Ascending aorta (tissue), 2 donors: ENCODE measurements at regions not wholly inside any gene's neighbourhood (a gene's known extent, or its start where the extent isn't known, plus 50 kb on each side); places are given as distances from the start of the nearest gene placed in this dataset.

ENCODE experiments used
- DNase-seq, 2 donors: peaks; one replicate each; pipeline ENCODE4 v3.0.0-alpha.2; 2019; ENCODE audit warnings: low spot score in 2 of 2
- H3K27ac ChIP-seq, 2 donors: fragments of 200-600 bp; sonication (generic); one replicate each; pipeline ENCODE4 v1.5.1; 2016 to 2017; ENCODE audit warnings: mild to moderate bottlenecking in 1 of 2
- H3K27me3 ChIP-seq: fragments of 200-600 bp; sonication (generic); one replicate; pipeline ENCODE4 v1.5.1; 2017
- H3K36me3 ChIP-seq, 2 donors: fragments of 200-600 bp; sonication (generic); one replicate each; pipeline ENCODE4 v1.5.1; 2016
- H3K4me1 ChIP-seq, 2 donors: fragments of 200-600 bp; sonication (generic); one replicate each; pipeline ENCODE4 v1.5.1; 2016 to 2017; ENCODE audit warnings: mild to moderate bottlenecking in 1 of 2
- H3K4me3 ChIP-seq, 2 donors: fragments of 200-600 bp; sonication (generic); one replicate each; pipeline ENCODE4 v1.5.1; 2016 to 2017; ENCODE audit warnings: mild to moderate bottlenecking in 1 of 2
- H3K9me3 ChIP-seq, 2 donors: fragments of 200-600 bp; sonication (generic); one replicate each; pipeline ENCODE4 v1.5.1; 2016
- CTCF ChIP-seq, 3 experiments: fragments of 200-600 bp in 2 of 3; fragments of 450-650 bp in 1 of 3; sonication (generic) in 2 of 3; IDR thresholded peaks; one replicate each; pipeline ENCODE4 v1.5.1; 2016 to 2019; ENCODE audit warnings: antibody characterized with exemption in 3 of 3, mild to moderate bottlenecking in 1 of 3, moderate library complexity in 1 of 3
- intact Hi-C: fragments of 100-400 bp; cut with DNase I; formaldehyde crosslinking; loops from one replicate; pipeline ENCODE4 v1.15.1; 2023

- TF ChIP-seq CTCF (IDR thresholded peaks at IDR 0.05): no peak
- no peaks in the 10 kb centered on the region for H3K9me3 ChIP-seq
- intact Hi-C loops: no loop called here
- H3K4me1 ChIP-seq: no peaks in the 10 kb centered on the region
- H3K27ac ChIP-seq: no peak overlapping the region
- no peak for DNase-seq
- no peaks in the 10 kb centered on the region for H3K27me3 ChIP-seq
- no peak overlapping the region for H3K4me3 ChIP-seq
- no peaks in the 10 kb centered on the region for H3K36me3 ChIP-seq
Measured at GRCh38 chr13:106628936-106629659, 61.2 kb upstream of the ARGLU1 start.

GRCh38 chr13:106626473-106626872 is 58.5 kb upstream of the ARGLU1 start:
- no peak for TF ChIP-seq CTCF (IDR thresholded peaks at IDR 0.05)
- DNase-seq: no peak
- intact Hi-C loops: no loop called here
- Histone ChIP-seq H3K36me3 (no peaks in the 10 kb centered on the region), H3K4me1 (no peaks in the 10 kb centered on the region), H3K9me3 (no peaks in the 10 kb centered on the region), H3K4me3 (no peak overlapping the region), H3K27me3 (no peaks in the 10 kb centered on the region), H3K27ac (no peak overlapping the region)

- intact Hi-C loops: no loop called here
- Histone ChIP-seq H3K27me3 (no peaks in the 10 kb centered on the region), H3K36me3 (no peaks in the 10 kb centered on the region), H3K9me3 (no peaks in the 10 kb centered on the region), H3K4me1 (no peaks in the 10 kb centered on the region), H3K4me3 (no peak overlapping the region), H3K27ac (no peak overlapping the region)
- no peak for DNase-seq
- TF ChIP-seq CTCF (IDR thresholded peaks at IDR 0.05): no peak
Measured at GRCh38 chr13:106625578-106625977, 57.6 kb upstream of the ARGLU1 start.

DNA sequence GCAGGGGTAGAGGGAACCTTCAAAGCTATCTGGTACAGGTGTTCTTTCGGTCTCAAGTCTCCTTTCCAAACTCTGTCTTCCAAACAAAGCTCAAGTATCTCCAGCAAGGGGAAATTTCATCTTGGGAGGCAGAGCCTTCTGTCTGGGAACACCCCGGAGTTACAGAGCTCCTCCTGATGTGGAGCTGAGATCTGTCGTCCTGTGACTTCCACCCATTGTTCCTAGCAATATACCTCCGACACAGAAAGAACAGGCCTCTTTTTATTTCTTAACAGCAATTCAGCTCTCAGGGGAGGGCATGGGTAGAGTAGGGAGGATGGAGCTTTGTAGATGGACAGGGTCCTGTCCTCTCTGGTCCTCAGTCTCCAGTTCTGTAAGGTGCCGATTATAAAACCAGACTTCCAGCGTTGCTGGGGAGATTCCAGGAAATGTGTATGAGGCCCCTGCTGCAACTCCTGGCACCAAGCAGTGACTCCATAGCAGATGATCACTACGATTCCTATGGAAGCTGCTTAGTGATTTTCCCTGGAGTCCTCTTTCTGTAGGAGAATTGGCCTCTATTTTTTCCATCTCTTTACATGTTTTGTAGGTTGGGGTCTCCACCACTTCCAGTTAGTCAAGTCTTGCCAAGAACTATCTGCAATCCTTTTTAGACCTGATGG is 56.0 kb upstream of the ARGLU1 start:
- Histone ChIP-seq H3K4me1 (no peaks in the 10 kb centered on the region), H3K9me3 (no peaks in the 10 kb centered on the region), H3K27ac (no peak overlapping the region), H3K27me3 (no peaks in the 10 kb centered on the region), H3K36me3 (no peaks in the 10 kb centered on the region), H3K4me3 (no peak overlapping the region)
- intact Hi-C loops: loop anchor here (5.0 kb wide), 2 partner anchors 293 to 498 kb away; no protein-coding TSS in a partner anchor
- TF ChIP-seq CTCF (IDR thresholded peaks at IDR 0.05): no peak
- DNase-seq: no peak

- no peaks in the 10 kb centered on the region for H3K9me3 ChIP-seq
- H3K4me3 ChIP-seq: no peak overlapping the region
- intact Hi-C loops: loop anchor here (5.0 kb wide), 2 partner anchors 295 to 500 kb away; no protein-coding TSS in a partner anchor
- no peak overlapping the region for H3K27ac ChIP-seq
- H3K4me1 ChIP-seq: no peaks in the 10 kb centered on the region
- no peak for DNase-seq
- H3K36me3 ChIP-seq: no peaks in the 10 kb centered on the region
- no peaks in the 10 kb centered on the region for H3K27me3 ChIP-seq
- no peak for TF ChIP-seq CTCF (IDR thresholded peaks at IDR 0.05)
Measured at GRCh38 chr13:106621833-106622232, 53.9 kb upstream of the ARGLU1 start.
